IMR-90 (cell line): ENCODE measurements at regions not wholly inside any gene's neighbourhood (a gene's known extent, or its start where the extent isn't known, plus 50 kb on each side); places are given as distances from the start of the nearest gene placed in this dataset.

Experiments
- ATAC-seq: fragments of 200-7000 bp; cut with Tn5 transposase; 2 replicates; pipeline ENCODE4 v1.9.1; 2020; ENCODE audit warnings: low read depth, mild to moderate bottlenecking, moderate library complexity
- BruUV-seq: library from RNA; stranded (reverse); fragments of 400-500 nt; replicated peaks from 2 replicates; lab custom pipeline; 2021; lab: Mats Ljungman, UMichigan
- CTCF ChIA-PET: fragments of 300-600 bp; formaldehyde crosslinking; extraction: SDS; loops from one replicate; lab custom pipeline; 2021; ENCODE audit warnings: antibody characterized with exemption; lab: Yijun Ruan, JAX
- POLR2A ChIA-PET: fragments of 300-600 bp; sonication (Branson Sonifier 250); formaldehyde crosslinking; loops from one replicate; lab custom pipeline; 2022; ENCODE audit warnings: antibody characterized with exemption; ENCODE audit not compliant: unreplicated experiment; lab: Charles Lee
- DNase-seq: peaks from one replicate; pipeline ENCODE4 v3.0.0; 2013
- H2AFZ ChIP-seq: replicated peaks from 2 replicates; pipeline ENCODE3; 2013; ENCODE audit warnings: low read length, mild to moderate bottlenecking; ENCODE audit not compliant: poor library complexity
- H2AK5ac ChIP-seq: 2 replicates; pipeline ENCODE4 v1.6.1; 2013; ENCODE audit warnings: low read depth, low read length, inconsistent platforms
- H2AK9ac ChIP-seq: replicated peaks from 2 replicates; pipeline ENCODE3; 2013; ENCODE audit warnings: mild to moderate bottlenecking, low read depth, low read length, moderate library complexity; ENCODE audit not compliant: poor library complexity
- H2BK120ac ChIP-seq: 2 replicates; pipeline ENCODE4 v1.6.1; 2013; ENCODE audit warnings: low read depth, low read length, inconsistent platforms
- H2BK15ac ChIP-seq: 3 replicates; pipeline ENCODE4 v1.6.1; 2013; ENCODE audit warnings: low read depth, low read length, inconsistent platforms
- H2BK20ac ChIP-seq: 2 replicates; pipeline ENCODE4 v1.6.1; 2013; ENCODE audit warnings: low read depth, mild to moderate bottlenecking, inconsistent platforms, low read length, moderate library complexity
- H2BK5ac ChIP-seq: 2 replicates; pipeline ENCODE4 v1.6.1; 2013; ENCODE audit warnings: mild to moderate bottlenecking, low read depth, low read length, inconsistent platforms; ENCODE audit not compliant: poor library complexity, severe bottlenecking
- H3K14ac ChIP-seq: replicated peaks from 2 replicates; pipeline ENCODE4 v1.6.1; 2013; ENCODE audit warnings: low read depth, low read length, inconsistent platforms
- H3K18ac ChIP-seq: 2 replicates; pipeline ENCODE4 v1.6.1; 2013; ENCODE audit warnings: low read depth, low read length, control low read depth
- H3K23ac ChIP-seq: 2 replicates; pipeline ENCODE4 v1.6.1; 2013; ENCODE audit warnings: low read depth, low read length, inconsistent platforms
- H3K27ac ChIP-seq: 2 replicates; pipeline ENCODE4 v1.5.1; 2013; ENCODE audit warnings: mild to moderate bottlenecking, control low read depth, low read length; ENCODE audit not compliant: insufficient read depth
- H3K27me3 ChIP-seq: 2 replicates; pipeline ENCODE4 v1.6.1; 2013; ENCODE audit warnings: low read length; ENCODE audit not compliant: control insufficient read depth, insufficient read depth
- H3K36me3 ChIP-seq: 2 replicates; pipeline ENCODE4 v1.6.1; 2013; ENCODE audit warnings: low read length, mixed read lengths; ENCODE audit not compliant: control insufficient read depth, insufficient read depth
- H3K4ac ChIP-seq: 2 replicates; pipeline ENCODE4 v1.6.1; 2013; ENCODE audit warnings: low read depth, low read length, inconsistent platforms
- H3K4me1 ChIP-seq: 2 replicates; pipeline ENCODE4 v1.6.1; 2013; ENCODE audit warnings: low read length, mixed read lengths; ENCODE audit not compliant: control insufficient read depth, insufficient read depth
- H3K4me2 ChIP-seq: 2 replicates; pipeline ENCODE4 v1.6.1; 2013; ENCODE audit warnings: low read depth, mild to moderate bottlenecking, control low read depth, low read length, moderate library complexity
- H3K4me3 ChIP-seq: 2 replicates; pipeline ENCODE4 v1.5.1; 2013; ENCODE audit warnings: low read depth, mild to moderate bottlenecking, control low read depth, low read length, moderate library complexity; ENCODE audit not compliant: insufficient read depth
- H3K56ac ChIP-seq: 2 replicates; pipeline ENCODE4 v1.6.1; 2013; ENCODE audit warnings: low read length, inconsistent platforms; ENCODE audit not compliant: insufficient read depth; ENCODE audit errors: extremely low read depth
- H3K79me1 ChIP-seq, 2 experiments: 2 replicates each; pipeline ENCODE4 v1.6.1; 2013; ENCODE audit warnings: low read length in 2 of 2, inconsistent platforms in 1 of 2, low read depth in 1 of 2
- H3K9ac ChIP-seq: 2 replicates; pipeline ENCODE4 v1.6.1; 2013; ENCODE audit warnings: low read depth, low read length, control low read depth
- H3K9me1 ChIP-seq: 2 replicates; pipeline ENCODE4 v1.6.1; 2013; ENCODE audit warnings: low read length, inconsistent platforms; ENCODE audit not compliant: insufficient read depth
- H3K9me3 ChIP-seq: 2 replicates; pipeline ENCODE4 v1.6.1; 2013; ENCODE audit warnings: low read length; ENCODE audit not compliant: control insufficient read depth, insufficient read depth
- H4K20me1 ChIP-seq: 2 replicates; pipeline ENCODE4 v1.6.1; 2013; ENCODE audit warnings: low read length, inconsistent platforms; ENCODE audit not compliant: insufficient read depth
- H4K5ac ChIP-seq: 2 replicates; pipeline ENCODE4 v1.6.1; 2013; ENCODE audit warnings: mild to moderate bottlenecking, low read depth, low read length, control low read depth
- H4K8ac ChIP-seq, 2 experiments: 2 replicates each; pipeline ENCODE4 v1.6.1; 2013; ENCODE audit warnings: low read depth in 2 of 2, low read length in 2 of 2, control low read depth in 1 of 2, inconsistent platforms in 1 of 2
- H4K91ac ChIP-seq: 2 replicates; pipeline ENCODE4 v1.6.1; 2013; ENCODE audit warnings: low read depth, low read length, inconsistent platforms; ENCODE audit not compliant: insufficient read depth
- CEBPB ChIP-seq: IDR thresholded peaks from 2 replicates; pipeline ENCODE4 v1.6.1; 2012; ENCODE audit warnings: low read depth, low read length, improper control_type of control experiment
- RAD21 ChIP-seq: IDR thresholded peaks from 2 replicates; pipeline ENCODE4 v1.6.1; 2012; ENCODE audit warnings: low read length, improper control_type of control experiment
- SMC3 ChIP-seq: fragments of 150-350 bp; IDR thresholded peaks from 2 replicates; pipeline ENCODE4 v1.6.1; 2016; ENCODE audit warnings: low read depth, mild to moderate bottlenecking, antibody characterized with exemption, low read length, moderate library complexity
- WGBS, 2 experiments: methylation state at CpG; one replicate each; pipeline versions ENCODE4 v1.1.5 to v1.1.7; 2013; ENCODE audit warnings: missing lambda C conversion rate in 2 of 2; ENCODE audit not compliant: insufficient read length in 1 of 2; ENCODE audit errors: extremely low coverage in 2 of 2; 5-methylcytosine and 5-hydroxymethylcytosine counted together
- dilution Hi-C: fragments of 300-500 bp; cut with HindIII; formaldehyde crosslinking; loops from one replicate; pipeline ENCODE4 v1.14.3; 2018; ENCODE audit warnings: low sequenced_read_pairs; ENCODE audit not compliant: unreplicated experiment
- in situ Hi-C: fragments of 300-500 bp; cut with MboI; formaldehyde crosslinking; loops from 3 replicates; pipeline ENCODE4 v1.14.3; 2019; ENCODE audit warnings: low sequenced_read_pairs, inconsistent platforms, mixed read lengths
- intact Hi-C: fragments of 100-400 bp; cut with micrococcal nuclease; formaldehyde crosslinking; loops from 2 replicates; pipeline ENCODE4 v1.10.0; 2022
- TF ChIP-seq, protein P1 (sequence below): conservative IDR thresholded peaks from 2 replicates; pipeline ENCODE4 v1.5.1; 2012; ENCODE audit warnings: mild to moderate bottlenecking, low read depth, low read length, improper control_type of control experiment
- TF ChIP-seq, protein P2 (sequence below): fragments of 150-350 bp; IDR thresholded peaks from 2 replicates; pipeline ENCODE4 v1.6.1; 2017; ENCODE audit warnings: mild to moderate bottlenecking, antibody characterized with exemption, low read length, low read depth

DNA sequence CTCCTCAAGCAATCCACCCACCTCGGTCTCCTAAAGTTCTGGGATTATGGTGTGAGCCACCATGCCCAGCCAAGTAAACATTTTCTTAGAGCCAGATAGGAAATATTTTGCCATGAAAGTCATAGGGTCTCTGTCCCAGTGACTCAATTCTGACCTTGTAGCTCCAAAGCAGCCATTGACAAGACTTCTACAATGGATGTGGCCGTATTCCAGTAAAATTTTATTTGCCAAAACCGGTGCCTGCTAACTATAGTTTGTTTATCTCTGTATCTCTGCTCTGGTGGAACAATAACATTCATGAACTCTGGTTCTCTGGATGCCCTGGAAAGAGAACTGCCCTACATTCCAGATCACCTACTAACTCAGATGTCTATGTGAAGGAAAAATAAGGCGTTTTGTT, 54.6 kb upstream of the USP44 start:
- H2BK15ac ChIP-seq = no peak overlapping the region
- peak overlapping the region; percentile 43; the same call in 1 of the 2 replicates for H3K18ac ChIP-seq
- H4K91ac ChIP-seq = peak overlapping the region; percentile 52; the same call in 1 of the 2 replicates
- H3K27me3 ChIP-seq = no peaks in the 10 kb centered on the region
- dilution Hi-C loops (no loop called here), in situ Hi-C loops (loop anchor here (25.0 kb wide), 1 partner anchor 606 kb away; no protein-coding TSS in a partner anchor), intact Hi-C loops (no loop called here)
- POLR2A ChIA-PET = no interaction called here
- peak overlapping the region; percentile 78 for H2BK120ac ChIP-seq
- H3K79me1 ChIP-seq = no peaks in the 10 kb centered on the region
- BruUV-seq = no TSS peak
- H2BK20ac ChIP-seq = peak overlapping the region; percentile 60; the same call in 1 of the 2 replicates
- H2AK9ac ChIP-seq = no peak overlapping the region
- H3K4ac ChIP-seq = peak overlapping the region; percentile 78
- peaks cover 12% of the 10 kb centered on the region for H3K9me1 ChIP-seq
- DNase-seq = no peak
- no peak for ATAC-seq
- peak overlapping the region in 1 of 2 experiments; percentile 72; a peak in 1 of 4 replicates for H4K8ac ChIP-seq
- CTCF ChIA-PET = no interaction called here
- H3K23ac ChIP-seq = no peak overlapping the region
- H4K5ac ChIP-seq = no peak overlapping the region
- no peak overlapping the region for H2AFZ ChIP-seq
- H3K36me3 ChIP-seq = no peaks in the 10 kb centered on the region
- H3K4me3 ChIP-seq = no peak overlapping the region
- peaks cover 14% of the 10 kb centered on the region for H3K4me1 ChIP-seq
- H4K20me1 ChIP-seq = no peaks in the 10 kb centered on the region
- no peak overlapping the region for H3K27ac ChIP-seq
- 0 out of 2 replicates have a peak overlapping the region, but pooled peaks have one; percentile 25 for H3K14ac ChIP-seq
- TF ChIP-seq, protein P1, sequence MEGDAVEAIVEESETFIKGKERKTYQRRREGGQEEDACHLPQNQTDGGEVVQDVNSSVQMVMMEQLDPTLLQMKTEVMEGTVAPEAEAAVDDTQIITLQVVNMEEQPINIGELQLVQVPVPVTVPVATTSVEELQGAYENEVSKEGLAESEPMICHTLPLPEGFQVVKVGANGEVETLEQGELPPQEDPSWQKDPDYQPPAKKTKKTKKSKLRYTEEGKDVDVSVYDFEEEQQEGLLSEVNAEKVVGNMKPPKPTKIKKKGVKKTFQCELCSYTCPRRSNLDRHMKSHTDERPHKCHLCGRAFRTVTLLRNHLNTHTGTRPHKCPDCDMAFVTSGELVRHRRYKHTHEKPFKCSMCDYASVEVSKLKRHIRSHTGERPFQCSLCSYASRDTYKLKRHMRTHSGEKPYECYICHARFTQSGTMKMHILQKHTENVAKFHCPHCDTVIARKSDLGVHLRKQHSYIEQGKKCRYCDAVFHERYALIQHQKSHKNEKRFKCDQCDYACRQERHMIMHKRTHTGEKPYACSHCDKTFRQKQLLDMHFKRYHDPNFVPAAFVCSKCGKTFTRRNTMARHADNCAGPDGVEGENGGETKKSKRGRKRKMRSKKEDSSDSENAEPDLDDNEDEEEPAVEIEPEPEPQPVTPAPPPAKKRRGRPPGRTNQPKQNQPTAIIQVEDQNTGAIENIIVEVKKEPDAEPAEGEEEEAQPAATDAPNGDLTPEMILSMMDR = no peak
- no peak for TF ChIP-seq SMC3
- TF ChIP-seq RAD21 = no peak
- TF ChIP-seq, protein P2, sequence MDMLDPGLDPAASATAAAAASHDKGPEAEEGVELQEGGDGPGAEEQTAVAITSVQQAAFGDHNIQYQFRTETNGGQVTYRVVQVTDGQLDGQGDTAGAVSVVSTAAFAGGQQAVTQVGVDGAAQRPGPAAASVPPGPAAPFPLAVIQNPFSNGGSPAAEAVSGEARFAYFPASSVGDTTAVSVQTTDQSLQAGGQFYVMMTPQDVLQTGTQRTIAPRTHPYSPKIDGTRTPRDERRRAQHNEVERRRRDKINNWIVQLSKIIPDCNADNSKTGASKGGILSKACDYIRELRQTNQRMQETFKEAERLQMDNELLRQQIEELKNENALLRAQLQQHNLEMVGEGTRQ = no peak
- TF ChIP-seq CEBPB = no peak
- H2AK5ac ChIP-seq = no peak overlapping the region
- no peak overlapping the region for H2BK5ac ChIP-seq
- H3K4me2 ChIP-seq = no peak overlapping the region
- H3K9me3 ChIP-seq = no peaks in the 10 kb centered on the region
- WGBS, 2 experiments = no CpG with 5 or more reads among the region's 4 CpGs
- no peak overlapping the region for H3K9ac ChIP-seq
- no peak overlapping the region for H3K56ac ChIP-seq
